Gastroesophageal sphincter (tissue), 2 donors: ENCODE measurements at regions not wholly inside any gene's neighbourhood (a gene's known extent, or its start where the extent isn't known, plus 50 kb on each side); places are given as distances from the start of the nearest gene placed in this dataset.

ENCODE experiments used
- EP300 ChIP-seq: sonication (generic); formaldehyde crosslinking; IDR thresholded peaks from one replicate; pipeline ENCODE4 v1.6.1; 2017; ENCODE audit warnings: antibody characterized with exemption, mild to moderate bottlenecking
- POLR2AphosphoS5 ChIP-seq: sonication (generic); formaldehyde crosslinking; IDR thresholded peaks from one replicate; pipeline ENCODE4 v1.6.1; 2017; ENCODE audit warnings: antibody characterized with exemption

- no peak for TF ChIP-seq POLR2AphosphoS5
- TF ChIP-seq EP300, result no peak
Observed at GRCh38 chr22:48642550-48642949, 1185.1 kb downstream of the BRD1 start.
